ENCODE measurements at regions not wholly inside any gene's neighbourhood (a gene's known extent, or its start where the extent isn't known, plus 50 kb on each side); places are given as distances from the start of the nearest gene placed in this dataset.

DNA sequence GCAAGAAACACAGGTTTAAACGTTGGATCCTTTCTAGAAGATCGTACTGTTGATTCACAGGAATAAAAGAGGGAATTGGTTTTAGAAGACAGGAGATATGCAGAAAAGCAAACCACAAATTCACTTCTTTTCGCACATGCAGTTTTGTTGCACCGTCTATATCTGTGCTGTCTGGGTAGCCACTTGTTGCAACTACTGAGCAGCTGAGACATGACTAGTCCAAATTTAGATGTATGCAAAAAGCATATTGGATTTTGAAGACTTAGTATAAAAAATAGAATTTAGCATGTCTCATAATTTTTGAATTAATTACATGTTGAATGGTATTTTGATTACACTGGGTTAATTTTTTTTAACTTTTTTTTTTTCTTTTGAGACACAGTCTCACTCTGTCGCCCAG lies 176.3 kb downstream of the KLF12 start:
- TF ChIP-seq, protein P1, sequence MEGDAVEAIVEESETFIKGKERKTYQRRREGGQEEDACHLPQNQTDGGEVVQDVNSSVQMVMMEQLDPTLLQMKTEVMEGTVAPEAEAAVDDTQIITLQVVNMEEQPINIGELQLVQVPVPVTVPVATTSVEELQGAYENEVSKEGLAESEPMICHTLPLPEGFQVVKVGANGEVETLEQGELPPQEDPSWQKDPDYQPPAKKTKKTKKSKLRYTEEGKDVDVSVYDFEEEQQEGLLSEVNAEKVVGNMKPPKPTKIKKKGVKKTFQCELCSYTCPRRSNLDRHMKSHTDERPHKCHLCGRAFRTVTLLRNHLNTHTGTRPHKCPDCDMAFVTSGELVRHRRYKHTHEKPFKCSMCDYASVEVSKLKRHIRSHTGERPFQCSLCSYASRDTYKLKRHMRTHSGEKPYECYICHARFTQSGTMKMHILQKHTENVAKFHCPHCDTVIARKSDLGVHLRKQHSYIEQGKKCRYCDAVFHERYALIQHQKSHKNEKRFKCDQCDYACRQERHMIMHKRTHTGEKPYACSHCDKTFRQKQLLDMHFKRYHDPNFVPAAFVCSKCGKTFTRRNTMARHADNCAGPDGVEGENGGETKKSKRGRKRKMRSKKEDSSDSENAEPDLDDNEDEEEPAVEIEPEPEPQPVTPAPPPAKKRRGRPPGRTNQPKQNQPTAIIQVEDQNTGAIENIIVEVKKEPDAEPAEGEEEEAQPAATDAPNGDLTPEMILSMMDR (IDR thresholded peaks at IDR 0.05), result no peak
- TF ChIP-seq POLR2A (IDR thresholded peaks at IDR 0.05; ENCODE audit: low read depth), result no peak

Measured in esophagus muscularis mucosa (tissue), 3 donors.